HCT116 (cell line): ENCODE measurements at regions not wholly inside any gene's neighbourhood (a gene's known extent, or its start where the extent isn't known, plus 50 kb on each side); places are given as distances from the start of the nearest gene placed in this dataset.

Experiments
- ATF3 ChIP-seq: IDR thresholded peaks from 2 replicates; pipeline ENCODE4 v1.6.1; 2012
- CEBPB ChIP-seq: IDR thresholded peaks from 2 replicates; pipeline ENCODE4 v1.6.1; 2012; ENCODE audit warnings: low read depth
- CTCF ChIP-seq, 3 experiments: fragments of 200-600 bp in 1 of 3; sonication (generic) in 1 of 3; IDR thresholded peaks in 2 of 3; conservative IDR thresholded peaks in 1 of 3; 2 replicates each; pipeline ENCODE4 v1.5.1; 2012 to 2017; ENCODE audit warnings: low read depth in 2 of 3, low read length in 2 of 3, antibody characterized with exemption in 1 of 3, borderline replicate concordance in 1 of 3, control low read depth in 1 of 3, mild to moderate bottlenecking in 1 of 3, mixed read lengths in 1 of 3, mixed run types in 1 of 3, moderate library complexity in 1 of 3; ENCODE audit not compliant: insufficient read depth in 1 of 3
- EGR1 ChIP-seq: IDR thresholded peaks from 2 replicates; pipeline ENCODE4 v1.6.1; 2012; ENCODE audit warnings: low read depth
- EZH2 ChIP-seq: fragments of 200-600 bp; sonication (generic); IDR thresholded peaks from 2 replicates; pipeline ENCODE4 v1.6.1; 2017; ENCODE audit warnings: antibody characterized with exemption, mixed run types
- EZH2phosphoT487 ChIP-seq: fragments of 200-600 bp; IDR thresholded peaks from 2 replicates; pipeline ENCODE4 v1.6.1; 2018; ENCODE audit warnings: antibody characterized with exemption, borderline replicate concordance
- MAX ChIP-seq: IDR thresholded peaks from 2 replicates; pipeline ENCODE4 v1.6.1; 2012
- POLR2A ChIP-seq: IDR thresholded peaks from 2 replicates; pipeline ENCODE4 v1.7.0; 2011; ENCODE audit warnings: borderline replicate concordance; ENCODE audit not compliant: insufficient read depth, insufficient read length; ENCODE audit errors: extremely low read depth
- POLR2AphosphoS5 ChIP-seq: IDR thresholded peaks from 2 replicates; pipeline ENCODE4 v1.6.1; 2011; ENCODE audit warnings: mild to moderate bottlenecking, low read depth, low read length, moderate library complexity
- REST ChIP-seq: IDR thresholded peaks from 2 replicates; pipeline ENCODE4 v1.6.1; 2012; ENCODE audit warnings: low read depth
- SP1 ChIP-seq: IDR thresholded peaks from 2 replicates; pipeline ENCODE4 v1.6.1; 2012; ENCODE audit warnings: low read depth
- TCF7L2 ChIP-seq: IDR thresholded peaks from 2 replicates; pipeline ENCODE4 v1.7.0; 2011; ENCODE audit warnings: borderline replicate concordance, inconsistent platforms; ENCODE audit not compliant: insufficient read depth, insufficient read length; ENCODE audit errors: extremely low read depth
- YY1 ChIP-seq: IDR thresholded peaks from 2 replicates; pipeline ENCODE4 v1.6.1; 2011; ENCODE audit warnings: low read length, low read depth, moderate library complexity, mild to moderate bottlenecking; ENCODE audit not compliant: insufficient replicate concordance; ENCODE audit errors: extremely low read depth
- ZBTB33 ChIP-seq: IDR thresholded peaks from 2 replicates; pipeline ENCODE4 v1.6.1; 2011; ENCODE audit warnings: mild to moderate bottlenecking, low read length, moderate library complexity; ENCODE audit not compliant: insufficient replicate concordance; ENCODE audit errors: extremely low read depth

GRCh38 chr4:138838251-138838650, 177.3 kb upstream of the NOCT start:
- TF ChIP-seq CTCF (IDR thresholded peaks at IDR 0.05 in 2 of 3, conservative IDR thresholded peaks at IDR 0.05 in 1 of 3; ENCODE audit: borderline replicate concordance in 1 of 3, insufficient read depth in 1 of 3, low read depth in 2 of 3, low read length in 2 of 3): no peak
- TF ChIP-seq ATF3: no peak
- TF ChIP-seq POLR2A: no peak
- no peak for TF ChIP-seq EZH2
- TF ChIP-seq MAX: no peak
- TF ChIP-seq POLR2AphosphoS5: no peak
- TF ChIP-seq EZH2phosphoT487: no peak
- no peak for TF ChIP-seq TCF7L2
- no peak for TF ChIP-seq YY1
- no peak for TF ChIP-seq CEBPB
- no peak for TF ChIP-seq REST
- TF ChIP-seq ZBTB33: no peak
- TF ChIP-seq SP1: no peak
- no peak for TF ChIP-seq EGR1
